ENCODE measurements at regions not wholly inside any gene's neighbourhood (a gene's known extent, or its start where the extent isn't known, plus 50 kb on each side); places are given as distances from the start of the nearest gene placed in this dataset.

GRCh38 chr22:27179161-27179560 lies 521.8 kb downstream of the MIAT start (continued):
- no peak for TF ChIP-seq CHD7 (IDR thresholded peaks at IDR 0.05; ENCODE audit: insufficient replicate concordance, low read length)
- no peak for TF ChIP-seq CHD2 (IDR thresholded peaks at IDR 0.05; ENCODE audit: low read length)
- TF ChIP-seq HDAC6 (IDR thresholded peaks at IDR 0.05; ENCODE audit: low read depth, low read length): no peak
- no peak for TF ChIP-seq BCL11A (IDR thresholded peaks at IDR 0.05; ENCODE audit: low read depth in 2 of 2, low read length in 2 of 2)
- TF ChIP-seq RFX5 (IDR thresholded peaks at IDR 0.05; ENCODE audit: borderline replicate concordance, low read depth, low read length): no peak

All from H1 (cell line).